H9 (cell line): ENCODE measurements at regions not wholly inside any gene's neighbourhood (a gene's known extent, or its start where the extent isn't known, plus 50 kb on each side); places are given as distances from the start of the nearest gene placed in this dataset.

Experiments
- DNase-seq: peaks from one replicate; pipeline ENCODE4 v3.0.0-alpha.2; 2017
- H2AFZ ChIP-seq: one replicate; pipeline ENCODE4 v1.6.1; 2013; ENCODE audit warnings: mild to moderate bottlenecking, low read length, control low read depth, moderate library complexity
- H2AK5ac ChIP-seq: 2 replicates; pipeline ENCODE4 v1.6.1; 2013; ENCODE audit warnings: low read length, control low read depth, mixed read lengths; ENCODE audit not compliant: insufficient read length
- H2BK120ac ChIP-seq: one replicate; pipeline ENCODE4 v1.6.1; 2013; ENCODE audit warnings: low read depth, mild to moderate bottlenecking, low read length, control low read depth, inconsistent platforms; ENCODE audit not compliant: poor library complexity, severe bottlenecking
- H2BK12ac ChIP-seq: 2 replicates; pipeline ENCODE4 v1.6.1; 2013; ENCODE audit warnings: low read length, control low read depth, mixed read lengths, low read depth; ENCODE audit not compliant: insufficient read length
- H2BK15ac ChIP-seq: 2 replicates; pipeline ENCODE4 v1.6.1; 2013; ENCODE audit warnings: low read depth, low read length, control low read depth
- H2BK20ac ChIP-seq: one replicate; pipeline ENCODE4 v1.6.1; 2013; ENCODE audit warnings: low read depth, mild to moderate bottlenecking, low read length, control low read depth, inconsistent platforms; ENCODE audit not compliant: poor library complexity, severe bottlenecking
- H2BK5ac ChIP-seq: 2 replicates; pipeline ENCODE4 v1.6.1; 2013; ENCODE audit warnings: low read length, control low read depth, mixed read lengths; ENCODE audit not compliant: insufficient read length
- H3K14ac ChIP-seq: 2 replicates; pipeline ENCODE4 v1.6.1; 2013; ENCODE audit warnings: low read length, control low read depth; ENCODE audit not compliant: insufficient read depth
- H3K18ac ChIP-seq: 2 replicates; pipeline ENCODE4 v1.6.1; 2013; ENCODE audit warnings: low read depth, mild to moderate bottlenecking, mixed read lengths, low read length, control low read depth; ENCODE audit not compliant: insufficient read length
- H3K23ac ChIP-seq: 2 replicates; pipeline ENCODE4 v1.6.1; 2013; ENCODE audit warnings: low read length, control low read depth, mixed read lengths, low read depth; ENCODE audit not compliant: insufficient read length
- H3K23me2 ChIP-seq: 2 replicates; pipeline ENCODE4 v1.6.1; 2013; ENCODE audit warnings: low read depth, mild to moderate bottlenecking, mixed read lengths, low read length, control low read depth; ENCODE audit not compliant: insufficient read length, poor library complexity, severe bottlenecking
- H3K27ac ChIP-seq: 2 replicates; pipeline ENCODE4 v1.5.1; 2013; ENCODE audit warnings: low read length, control low read depth, mixed read lengths, low read depth; ENCODE audit not compliant: insufficient read length
- H3K27me3 ChIP-seq: 2 replicates; pipeline ENCODE4 v1.6.1; 2013; ENCODE audit warnings: low read length, control low read depth, inconsistent platforms; ENCODE audit not compliant: insufficient read depth
- H3K4ac ChIP-seq: 2 replicates; pipeline ENCODE4 v1.6.1; 2013; ENCODE audit warnings: low read depth, mild to moderate bottlenecking, control low read depth, inconsistent platforms, low read length, moderate library complexity
- H3K4me1 ChIP-seq: 2 replicates; pipeline ENCODE4 v1.6.1; 2013; ENCODE audit warnings: low read length, control low read depth, inconsistent platforms; ENCODE audit not compliant: insufficient read depth
- H3K4me2 ChIP-seq: 2 replicates; pipeline ENCODE4 v1.6.1; 2013; ENCODE audit warnings: low read length, control low read depth, mixed read lengths; ENCODE audit not compliant: insufficient read length, insufficient read depth
- H3K56ac ChIP-seq: 2 replicates; pipeline ENCODE4 v1.6.1; 2013; ENCODE audit warnings: low read depth, mild to moderate bottlenecking, mixed read lengths, low read length, control low read depth; ENCODE audit not compliant: insufficient read length
- H3K79me1 ChIP-seq: 2 replicates; pipeline ENCODE4 v1.6.1; 2013; ENCODE audit warnings: low read depth, mild to moderate bottlenecking, moderate library complexity, low read length, control low read depth, inconsistent platforms; ENCODE audit not compliant: insufficient read depth, poor library complexity, severe bottlenecking
- H3K79me2 ChIP-seq: 2 replicates; pipeline ENCODE4 v1.6.1; 2013; ENCODE audit warnings: low read length, control low read depth, inconsistent platforms; ENCODE audit not compliant: insufficient read depth
- H3K9ac ChIP-seq: 2 replicates; pipeline ENCODE4 v1.6.1; 2013; ENCODE audit warnings: low read length, control low read depth, mixed read lengths; ENCODE audit not compliant: insufficient read length; ENCODE audit errors: extremely low read depth
- H3K9me3 ChIP-seq: one replicate; pipeline ENCODE4 v1.6.1; 2013; ENCODE audit warnings: low read depth, low read length, inconsistent platforms; ENCODE audit not compliant: control insufficient read depth
- H3T11ph ChIP-seq: one replicate; pipeline ENCODE4 v1.6.1; 2013; ENCODE audit warnings: mild to moderate bottlenecking, low read length, control low read depth, inconsistent platforms
- H4K20me1 ChIP-seq: one replicate; pipeline ENCODE4 v1.6.1; 2013; ENCODE audit not compliant: control insufficient read depth, insufficient read length, insufficient read depth
- H4K5ac ChIP-seq: 2 replicates; pipeline ENCODE4 v1.6.1; 2013; ENCODE audit warnings: low read depth, mild to moderate bottlenecking, mixed read lengths, low read length, control low read depth; ENCODE audit not compliant: insufficient read length
- H4K8ac ChIP-seq: replicated peaks from 2 replicates; pipeline ENCODE4 v1.6.1; 2013; ENCODE audit warnings: low read length, control low read depth, mixed read lengths, low read depth; ENCODE audit not compliant: insufficient read length
- H4K91ac ChIP-seq: 2 replicates; pipeline ENCODE4 v1.6.1; 2013; ENCODE audit warnings: low read depth, mild to moderate bottlenecking, moderate library complexity, mixed read lengths, low read length, control low read depth; ENCODE audit not compliant: insufficient read length
- H3K27ac Mint-ChIP-seq, 3 experiments: 2 replicates in 2 of 3; 3 replicates in 1 of 3; pipeline ENCODE4 v1.8.0; 2020 to 2021; ENCODE audit warnings: mixed read lengths in 3 of 3, mild to moderate bottlenecking in 1 of 3, moderate library complexity in 1 of 3
- H3K27me3 Mint-ChIP-seq: 2 replicates; pipeline ENCODE4 v1.8.0; 2021; ENCODE audit warnings: low read depth, mild to moderate bottlenecking, moderate library complexity, mixed read lengths
- H3K36me3 Mint-ChIP-seq, 3 experiments: 2 replicates in 2 of 3; 3 replicates in 1 of 3; pipeline ENCODE4 v1.8.0; 2020 to 2021; ENCODE audit warnings: low read depth in 3 of 3, mixed read lengths in 3 of 3; ENCODE audit not compliant: insufficient read depth in 1 of 3
- H3K4me1 Mint-ChIP-seq, 2 experiments: 2 replicates each; pipeline ENCODE4 v1.8.0; 2020; ENCODE audit warnings: mixed read lengths in 2 of 2
- H3K4me3 Mint-ChIP-seq, 2 experiments: 2 replicates in 1 of 2; 3 replicates in 1 of 2; pipeline ENCODE4 v1.8.0; 2020 to 2021; ENCODE audit warnings: mild to moderate bottlenecking in 2 of 2, mixed read lengths in 2 of 2, moderate library complexity in 1 of 2
- H3K9me3 Mint-ChIP-seq, 2 experiments: 2 replicates in 1 of 2; 3 replicates in 1 of 2; pipeline ENCODE4 v1.8.0; 2020; ENCODE audit warnings: mild to moderate bottlenecking in 2 of 2, mixed read lengths in 2 of 2, moderate library complexity in 1 of 2
- CTCF ChIP-seq: fragments of 200-600 bp; sonication (generic); conservative IDR thresholded peaks from 3 replicates; pipeline ENCODE4 v1.8.0; 2021; ENCODE audit warnings: antibody characterized with exemption, mild to moderate bottlenecking
- WGBS: extraction: QIAGEN DNeasy Blood & Tissue Kit; methylation state at CpG from one replicate; pipeline ENCODE4 v1.1.7; 2013; ENCODE audit warnings: missing lambda C conversion rate, low lambda C conversion rate, mixed read lengths; ENCODE audit not compliant: insufficient read length; ENCODE audit errors: extremely low coverage; 5-methylcytosine and 5-hydroxymethylcytosine counted together

DNA sequence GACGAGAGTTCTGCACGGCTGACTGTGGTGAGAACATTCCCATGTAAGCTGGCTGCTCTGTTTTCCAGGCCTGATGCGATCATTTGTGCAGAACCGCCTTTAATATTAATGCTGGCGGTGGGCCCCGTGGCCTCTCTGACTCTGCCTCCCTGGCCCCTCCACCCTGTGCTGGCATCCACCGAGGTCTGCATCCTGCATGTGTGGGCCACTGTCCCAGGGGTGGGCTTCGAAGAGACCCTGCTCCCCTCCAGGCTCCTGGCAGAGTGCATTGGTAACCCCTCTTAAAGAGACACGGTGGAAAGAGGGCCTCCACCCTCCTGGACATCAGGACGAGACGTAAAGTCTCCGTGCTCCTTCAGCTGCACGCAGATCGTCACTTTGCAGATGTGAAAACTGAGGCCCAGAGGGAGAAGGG is 67.3 kb upstream of the FAM20C start:
- Histone ChIP-seq H4K91ac (no peak overlapping the region), H2BK15ac (no peak overlapping the region), H2BK20ac (no peak overlapping the region), H3K79me2 (no peaks in the 10 kb centered on the region), H3K27me3 (no peaks in the 10 kb centered on the region), H2AK5ac (no peak overlapping the region), H3K23me2 (no peaks in the 10 kb centered on the region), H2BK120ac (no peak overlapping the region), H3K79me1 (no peaks in the 10 kb centered on the region), H3K4me2 (no peak overlapping the region), H4K20me1 (no peaks in the 10 kb centered on the region), H3K18ac (no peak overlapping the region), H3K4me1 (peaks cover 7% of the 10 kb centered on the region; the same call in 1 of the 2 replicates), H3K4ac (no peak overlapping the region), H2BK12ac (no peak overlapping the region), H2AFZ (no peak overlapping the region), H3K9ac (no peak overlapping the region), H3K9me3 (no peaks in the 10 kb centered on the region), H4K8ac (no peak overlapping the region), H2BK5ac (no peak overlapping the region), H3K23ac (no peak overlapping the region), H3K27ac (no peak overlapping the region), H4K5ac (no peak overlapping the region), H3T11ph (no peak overlapping the region), H3K14ac (no peak overlapping the region), H3K56ac (no peak overlapping the region)
- WGBS: no CpG with 5 or more reads among the region's 14 CpGs
- DNase-seq: no peak
- TF ChIP-seq CTCF: no peak
- H3K9me3 Mint-ChIP-seq: no peaks in the 10 kb centered on the region
- peaks cover 8% of the 10 kb centered on the region for H3K27me3 Mint-ChIP-seq
- H3K36me3 Mint-ChIP-seq: no peaks in the 10 kb centered on the region
- H3K4me3 Mint-ChIP-seq: no peak overlapping the region
- H3K4me1 Mint-ChIP-seq: peaks cover 26 to 41% of the 10 kb centered on the region in 2 experiments
- 0 out of 7 replicates have a peak overlapping the region, but pooled peaks of 1 of the 3 experiments have one; percentile 31 for H3K27ac Mint-ChIP-seq
